Suprapubic skin (tissue), 3 donors: ENCODE measurements at regions not wholly inside any gene's neighbourhood (a gene's known extent, or its start where the extent isn't known, plus 50 kb on each side); places are given as distances from the start of the nearest gene placed in this dataset.

Experiments
- POLR2AphosphoS5 ChIP-seq, 3 donors: sonication (generic); formaldehyde crosslinking; IDR thresholded peaks; one replicate each; pipeline ENCODE4 v1.6.1; 2017; ENCODE audit warnings: antibody characterized with exemption in 3 of 3
- TF ChIP-seq, protein P1 (sequence below), 2 donors: fragments of 200-600 bp in 1 of 2; fragments of 450-650 bp in 1 of 2; sonication (generic) in 1 of 2; IDR thresholded peaks; one replicate each; pipeline ENCODE4 v1.5.1; 2016 to 2019; ENCODE audit warnings: antibody characterized with exemption in 2 of 2, mild to moderate bottlenecking in 1 of 2, moderate library complexity in 1 of 2

GRCh38 chr18:77361382-77361781 lies 111.7 kb downstream of the GALR1 start:
- TF ChIP-seq, protein P1, sequence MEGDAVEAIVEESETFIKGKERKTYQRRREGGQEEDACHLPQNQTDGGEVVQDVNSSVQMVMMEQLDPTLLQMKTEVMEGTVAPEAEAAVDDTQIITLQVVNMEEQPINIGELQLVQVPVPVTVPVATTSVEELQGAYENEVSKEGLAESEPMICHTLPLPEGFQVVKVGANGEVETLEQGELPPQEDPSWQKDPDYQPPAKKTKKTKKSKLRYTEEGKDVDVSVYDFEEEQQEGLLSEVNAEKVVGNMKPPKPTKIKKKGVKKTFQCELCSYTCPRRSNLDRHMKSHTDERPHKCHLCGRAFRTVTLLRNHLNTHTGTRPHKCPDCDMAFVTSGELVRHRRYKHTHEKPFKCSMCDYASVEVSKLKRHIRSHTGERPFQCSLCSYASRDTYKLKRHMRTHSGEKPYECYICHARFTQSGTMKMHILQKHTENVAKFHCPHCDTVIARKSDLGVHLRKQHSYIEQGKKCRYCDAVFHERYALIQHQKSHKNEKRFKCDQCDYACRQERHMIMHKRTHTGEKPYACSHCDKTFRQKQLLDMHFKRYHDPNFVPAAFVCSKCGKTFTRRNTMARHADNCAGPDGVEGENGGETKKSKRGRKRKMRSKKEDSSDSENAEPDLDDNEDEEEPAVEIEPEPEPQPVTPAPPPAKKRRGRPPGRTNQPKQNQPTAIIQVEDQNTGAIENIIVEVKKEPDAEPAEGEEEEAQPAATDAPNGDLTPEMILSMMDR (IDR thresholded peaks at IDR 0.05) = no peak
- no peak for TF ChIP-seq POLR2AphosphoS5 (IDR thresholded peaks at IDR 0.05)
